HG02885 (cell line): ENCODE measurements at regions not wholly inside any gene's neighbourhood (a gene's known extent, or its start where the extent isn't known, plus 50 kb on each side); places are given as distances from the start of the nearest gene placed in this dataset.

Experiments used
- ATAC-seq: cut with Tn5 transposase; IDR thresholded peaks from one replicate; pipeline ENCODE4 v1.9.1; 2021; ENCODE audit warnings: mild to moderate bottlenecking; ENCODE audit not compliant: unreplicated experiment, poor library complexity

DNA sequence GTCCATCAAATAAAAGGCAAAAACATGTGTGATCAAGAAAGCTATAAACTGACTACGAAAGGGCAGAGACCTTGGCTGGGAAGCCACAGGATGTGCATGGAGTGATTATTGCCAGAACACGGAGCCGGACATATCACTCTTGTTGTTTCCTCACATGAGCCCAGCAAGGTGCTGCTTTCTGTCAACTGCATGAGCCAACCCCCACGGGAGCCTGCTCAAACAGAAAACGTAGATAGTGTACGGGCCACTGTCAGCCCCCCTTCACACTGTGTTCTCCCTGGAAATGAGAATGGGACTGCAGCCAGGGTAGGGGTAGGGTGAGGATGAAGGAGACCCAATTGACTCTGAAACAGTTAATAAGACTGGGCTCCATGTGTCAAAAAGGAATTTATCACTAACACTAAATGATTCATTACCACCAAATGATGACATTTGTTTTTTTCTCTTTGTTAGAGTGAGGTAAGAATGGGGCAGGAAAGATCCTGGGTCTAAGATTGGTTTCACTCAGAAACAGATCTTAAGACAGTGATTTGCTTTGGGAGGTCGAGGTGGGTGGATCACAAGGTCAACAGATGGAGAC lies 235.8 kb downstream of the MREG start:
- ATAC-seq: no peak

GRCh38 chr2:215775106-215775505 lies 238.2 kb downstream of the MREG start:
- no peak for ATAC-seq

- no peak for ATAC-seq
Observed at GRCh38 chr2:215773728-215774127, 239.6 kb downstream of the MREG start.

- no peak for ATAC-seq
Observed at GRCh38 chr2:215772634-215773563, 240.5 kb downstream of the MREG start.

DNA sequence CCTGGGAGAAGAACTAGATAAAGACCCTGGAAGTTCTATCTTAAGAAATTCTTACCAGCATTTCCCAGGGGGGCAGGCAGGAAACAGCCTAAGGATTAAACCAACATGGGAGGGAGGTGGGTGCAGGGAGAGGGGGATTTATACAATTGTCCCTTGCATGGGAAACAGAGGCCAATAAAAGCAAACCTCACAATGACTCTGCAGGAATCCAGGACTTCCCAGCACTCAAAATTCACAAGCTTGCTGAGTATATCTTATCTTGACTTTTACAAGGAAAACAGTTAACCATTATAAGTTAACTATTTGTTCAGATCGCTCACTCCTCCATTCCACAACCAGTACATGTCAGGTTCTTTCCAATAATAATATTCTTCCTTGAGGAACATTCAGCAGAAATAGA lies 241.3 kb downstream of the MREG start:
- ATAC-seq: no peak

DNA sequence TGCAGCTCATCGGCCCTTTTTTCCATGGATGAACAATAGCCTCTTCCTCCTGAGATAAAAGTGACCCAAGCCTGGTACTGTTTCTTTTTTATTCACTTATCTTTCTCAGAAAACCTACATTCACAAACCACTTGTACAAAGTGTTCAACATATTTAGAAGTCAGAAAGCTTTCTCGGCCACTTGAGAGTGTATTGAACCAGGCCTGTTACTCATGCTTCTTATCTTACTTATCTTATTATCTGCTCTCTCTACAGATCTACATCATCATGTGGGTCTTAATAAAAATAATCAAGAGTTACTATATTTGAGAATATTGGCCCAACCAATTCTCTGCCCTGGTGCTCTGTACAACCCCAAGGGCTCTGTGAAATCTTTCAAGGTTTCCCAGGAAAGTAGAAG lies 242.1 kb downstream of the MREG start:
- ATAC-seq: no peak

GRCh38 chr2:215770668-215771067 lies 242.7 kb downstream of the MREG start:
- ATAC-seq: no peak

DNA sequence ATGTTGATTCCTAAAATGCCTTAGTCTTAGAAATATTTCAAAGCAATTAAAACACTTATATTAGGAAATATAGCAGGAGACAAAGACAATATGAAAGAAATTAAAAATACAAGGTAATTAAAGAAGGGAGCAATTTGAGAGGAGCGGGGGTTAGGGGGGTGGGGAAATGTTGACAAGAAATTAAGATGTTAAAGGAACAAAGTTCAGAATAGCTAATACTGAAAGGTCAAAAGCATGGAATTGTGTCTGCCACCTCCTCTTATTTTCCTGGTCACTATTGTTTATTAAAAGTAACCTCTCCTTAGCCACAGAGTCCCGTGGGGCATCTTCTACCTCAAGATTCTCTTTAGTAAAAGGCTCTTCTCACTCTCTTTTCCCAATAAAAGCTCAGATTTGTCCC lies 244.1 kb downstream of the MREG start:
- ATAC-seq: no peak

DNA sequence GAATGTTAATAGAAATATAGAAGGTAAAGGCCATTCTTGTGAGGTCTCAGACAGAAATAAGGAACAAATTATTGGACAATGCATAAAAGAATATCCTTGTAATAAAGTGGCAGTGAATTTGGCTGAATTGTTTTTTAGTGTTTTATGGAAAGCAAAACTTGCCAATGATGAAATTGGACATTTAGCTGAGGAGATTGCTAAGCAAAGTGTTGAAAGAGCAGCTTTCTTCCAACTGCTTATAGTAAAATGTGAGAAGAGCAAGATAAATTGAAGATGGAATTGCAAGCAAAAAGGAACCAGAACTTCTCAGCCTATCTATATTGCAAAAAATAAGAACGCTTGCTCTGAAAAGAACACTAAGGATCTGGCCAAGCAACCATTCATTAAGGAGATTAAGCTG lies 245.7 kb downstream of the MREG start:
- ATAC-seq: no peak

DNA sequence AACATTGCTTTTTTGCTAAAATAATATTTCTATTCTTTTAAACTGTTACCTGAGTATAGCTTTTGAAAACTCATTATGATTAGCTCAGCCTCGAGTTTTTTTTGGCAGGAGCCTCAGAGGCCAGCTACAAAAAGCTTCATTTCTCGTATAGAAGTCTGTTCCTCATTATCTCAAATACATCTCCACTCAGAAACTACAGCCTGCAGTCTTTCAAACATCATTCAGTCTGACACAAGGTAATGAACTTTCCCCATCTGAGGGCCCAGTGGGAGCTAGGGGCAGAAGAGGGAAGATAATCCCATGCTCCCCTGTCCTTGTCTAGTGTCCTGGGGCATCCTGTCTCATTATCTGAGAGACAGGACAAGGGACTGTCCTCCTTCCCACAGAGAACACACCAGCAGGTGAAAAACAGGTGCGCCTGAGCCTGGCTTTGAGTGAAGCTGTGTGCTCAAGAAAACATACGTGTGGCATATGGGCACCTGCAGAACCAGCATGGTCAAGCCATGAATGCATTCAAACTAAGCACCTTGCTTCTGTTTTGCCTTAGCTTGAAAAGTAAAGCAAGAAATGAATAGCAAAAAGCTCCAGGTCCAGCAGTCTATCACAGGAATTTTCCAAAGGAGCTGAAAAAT lies 247.5 kb downstream of the MREG start:
- no peak for ATAC-seq

- ATAC-seq: no peak
Observed at GRCh38 chr2:215764441-215765048, 248.8 kb downstream of the MREG start.

GRCh38 chr2:215760557-215760956 lies 252.8 kb downstream of the MREG start:
- no peak for ATAC-seq

GRCh38 chr2:215760091-215760490 lies 253.3 kb downstream of the MREG start:
- ATAC-seq: no peak

GRCh38 chr2:215758691-215759090 lies 254.7 kb downstream of the MREG start:
- ATAC-seq: no peak

DNA sequence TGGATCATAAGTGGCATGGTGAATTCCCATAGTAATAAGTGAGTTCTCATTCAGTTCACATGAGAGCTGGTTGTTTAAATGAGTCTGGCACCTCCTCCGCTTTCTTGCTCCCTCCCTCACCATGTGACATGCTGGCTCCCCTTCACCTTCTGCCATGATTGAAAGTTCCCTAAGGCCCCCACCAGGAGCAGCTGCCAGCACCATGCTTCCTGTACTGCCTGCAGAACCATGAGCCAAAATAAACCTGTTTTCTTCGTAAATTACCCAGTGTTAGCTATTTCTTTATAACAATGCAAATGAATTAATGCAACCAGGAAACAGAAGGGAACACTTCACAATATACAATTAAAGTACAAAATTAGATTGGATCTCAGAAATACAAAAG lies 257.0 kb downstream of the MREG start:
- ATAC-seq: no peak

- ATAC-seq: no peak
Observed at GRCh38 chr2:215755641-215756345, 257.6 kb downstream of the MREG start.

- no peak for ATAC-seq
Observed at GRCh38 chr2:215754546-215754945, 258.8 kb downstream of the MREG start.

GRCh38 chr2:215753808-215754207 lies 259.5 kb downstream of the MREG start:
- ATAC-seq: no peak

DNA sequence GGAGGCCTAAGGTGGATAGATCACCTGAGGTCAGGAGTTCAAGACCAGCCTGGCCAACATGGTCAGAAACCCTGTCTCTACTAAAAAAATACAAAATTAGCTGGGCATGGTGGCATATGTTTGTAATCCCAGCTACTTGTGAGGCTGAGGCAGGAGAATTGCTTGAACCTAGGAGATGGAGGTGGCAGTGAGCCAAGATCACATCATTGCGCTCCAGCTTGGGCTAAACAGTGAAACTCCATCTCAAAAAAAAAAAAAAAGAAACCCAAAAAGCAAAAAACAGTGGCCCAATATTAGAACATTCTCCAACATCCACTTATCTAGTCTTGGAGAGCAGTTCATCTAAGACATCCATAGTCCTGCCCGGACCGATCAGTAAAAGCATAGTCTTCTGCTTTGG lies 260.4 kb downstream of the MREG start:
- no peak for ATAC-seq

GRCh38 chr2:215752436-215752835 lies 260.9 kb downstream of the MREG start:
- ATAC-seq: no peak

DNA sequence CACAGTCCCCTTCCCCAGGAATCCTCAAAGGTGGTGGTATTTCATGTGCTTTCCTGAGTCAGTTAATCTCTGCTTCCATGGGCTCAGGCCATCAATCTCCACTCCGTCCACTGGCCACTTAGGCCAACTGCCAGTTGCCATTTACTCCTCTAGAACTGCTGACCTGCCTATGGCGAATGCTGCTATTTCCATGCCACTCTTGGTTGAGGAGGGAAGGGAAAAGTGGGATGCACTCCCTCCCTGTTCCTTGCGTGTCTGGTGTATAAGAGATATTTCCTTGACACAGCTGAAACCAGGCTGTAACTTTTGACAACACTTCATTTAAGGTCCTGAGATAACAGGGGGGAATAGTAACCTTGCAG lies 261.5 kb downstream of the MREG start:
- no peak for ATAC-seq
